ENCODE measurements at regions not wholly inside any gene's neighbourhood (a gene's known extent, or its start where the extent isn't known, plus 50 kb on each side); places are given as distances from the start of the nearest gene placed in this dataset.
"Not testable (repeated sequence)": the region's sequence is repeated elsewhere in the genome, so short reads cannot be mapped to it uniquely, and the experiment has no call there.

- no peak for DNase-seq
- no peak overlapping the region for H3K4me3 ChIP-seq
- H3K27me3 ChIP-seq = no peaks in the 10 kb centered on the region
- no peaks in the 10 kb centered on the region for H3K4me1 ChIP-seq
- no peak for TF ChIP-seq CTCF (IDR thresholded peaks at IDR 0.05)
- no peak for ATAC-seq
- H3K9me3 ChIP-seq = no peaks in the 10 kb centered on the region
- intact Hi-C loops (cut with DNase I) = no loop called here
- no peaks in the 10 kb centered on the region for H3K36me3 ChIP-seq
- no peak overlapping the region for H3K27ac ChIP-seq
Observed at GRCh38 chr13:48876289-48876688, 99.4 kb upstream of the FNDC3A start.

GRCh38 chr13:48879432-48879831 lies 96.3 kb upstream of the FNDC3A start:
- intact Hi-C loops (cut with DNase I) = no loop called here
- Histone ChIP-seq H3K4me1 (no peaks in the 10 kb centered on the region), H3K27ac (no peak overlapping the region), H3K4me3 (no peak overlapping the region), H3K9me3 (no peaks in the 10 kb centered on the region), H3K36me3 (no peaks in the 10 kb centered on the region), H3K27me3 (no peaks in the 10 kb centered on the region)
- DNase-seq (no peak), ATAC-seq (no peak)
- TF ChIP-seq CTCF (IDR thresholded peaks at IDR 0.05) = no peak

- intact Hi-C loops (cut with DNase I) = no loop called here
- no peaks in the 10 kb centered on the region for H3K27me3 ChIP-seq
- H3K27ac ChIP-seq = no peak overlapping the region
- no peaks in the 10 kb centered on the region for H3K36me3 ChIP-seq
- DNase-seq (no peak), ATAC-seq (no peak)
- no peaks in the 10 kb centered on the region for H3K9me3 ChIP-seq
- H3K4me3 ChIP-seq = no peak overlapping the region
- no peaks in the 10 kb centered on the region for H3K4me1 ChIP-seq
- no peak for TF ChIP-seq CTCF (IDR thresholded peaks at IDR 0.05)
Observed at GRCh38 chr13:48879854-48880253, 95.9 kb upstream of the FNDC3A start.

DNA sequence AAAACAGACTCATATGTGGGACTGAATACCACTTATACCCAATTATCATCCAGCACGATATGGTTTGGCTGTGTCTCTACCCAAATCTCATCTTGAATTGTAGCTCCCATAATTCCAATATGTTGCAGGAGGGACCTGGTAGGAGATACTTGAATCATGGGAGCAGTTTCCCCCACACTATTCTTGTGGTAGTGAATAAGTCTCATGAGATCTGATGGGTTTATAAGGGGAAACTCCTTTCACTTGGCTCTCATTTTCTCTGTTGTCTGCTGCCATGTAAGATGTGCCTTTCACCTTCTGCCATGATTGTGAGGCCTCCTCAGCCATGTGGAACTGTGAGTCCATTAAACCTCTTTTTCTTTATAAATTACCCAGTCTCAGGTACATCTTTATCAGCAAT lies 91.9 kb upstream of the FNDC3A start:
- H3K36me3 ChIP-seq; H3K9me3 ChIP-seq; ATAC-seq; DNase-seq; H3K27me3 ChIP-seq; H3K27ac ChIP-seq; intact Hi-C loops (cut with DNase I); H3K4me1 ChIP-seq; H3K4me3 ChIP-seq: not testable (repeated sequence)

DNA sequence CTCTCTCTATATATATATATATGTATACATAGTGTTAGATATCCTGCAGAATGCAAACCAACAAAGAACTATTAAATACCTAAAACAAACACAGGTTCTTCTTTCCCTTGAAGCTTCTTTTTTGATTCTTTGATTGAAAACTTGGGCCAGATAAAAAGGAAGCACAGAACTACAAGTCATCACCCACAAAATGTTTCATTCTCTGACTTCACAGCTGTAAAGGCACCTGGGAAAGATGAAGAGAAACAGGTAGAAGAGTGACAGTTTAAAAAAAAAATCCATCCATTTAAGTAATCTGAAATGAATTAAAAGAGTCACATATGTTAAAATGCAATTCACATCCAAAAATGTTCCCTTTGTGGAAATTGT lies 90.7 kb upstream of the FNDC3A start:
- no peak overlapping the region for H3K4me3 ChIP-seq
- no peak for ATAC-seq

GRCh38 chr13:48888613-48889012 lies 87.1 kb upstream of the FNDC3A start:
- Histone ChIP-seq H3K4me3 (no peak overlapping the region), H3K9me3 (no peaks in the 10 kb centered on the region), H3K4me1 (no peaks in the 10 kb centered on the region), H3K27ac (no peak overlapping the region), H3K27me3 (no peaks in the 10 kb centered on the region), H3K36me3 (no peaks in the 10 kb centered on the region)
- intact Hi-C loops (cut with DNase I) = no loop called here
- ATAC-seq = no peak
- no peak for TF ChIP-seq CTCF (IDR thresholded peaks at IDR 0.05)
- no peak for DNase-seq

More for the DNA sequence above, 90.7 kb upstream of the FNDC3A start:
- no peak overlapping the region for H3K27ac ChIP-seq
- no peaks in the 10 kb centered on the region for H3K9me3 ChIP-seq
- TF ChIP-seq CTCF (IDR thresholded peaks at IDR 0.05) = no peak
- H3K36me3 ChIP-seq = no peaks in the 10 kb centered on the region
- intact Hi-C loops (cut with DNase I) = no loop called here
- H3K4me1 ChIP-seq = no peaks in the 10 kb centered on the region
- DNase-seq = no peak
- H3K27me3 ChIP-seq = no peaks in the 10 kb centered on the region
